HG03521 (cell line): ENCODE measurements at regions not wholly inside any gene's neighbourhood (a gene's known extent, or its start where the extent isn't known, plus 50 kb on each side); places are given as distances from the start of the nearest gene placed in this dataset.
"Not testable (repeated sequence)": the region's sequence is repeated elsewhere in the genome, so short reads cannot be mapped to it uniquely, and the experiment has no call there.

ENCODE experiments used
- ATAC-seq: cut with Tn5 transposase; IDR thresholded peaks from one replicate; pipeline ENCODE4 v1.9.1; 2021; ENCODE audit warnings: mild to moderate bottlenecking, moderate library complexity; ENCODE audit not compliant: unreplicated experiment

DNA sequence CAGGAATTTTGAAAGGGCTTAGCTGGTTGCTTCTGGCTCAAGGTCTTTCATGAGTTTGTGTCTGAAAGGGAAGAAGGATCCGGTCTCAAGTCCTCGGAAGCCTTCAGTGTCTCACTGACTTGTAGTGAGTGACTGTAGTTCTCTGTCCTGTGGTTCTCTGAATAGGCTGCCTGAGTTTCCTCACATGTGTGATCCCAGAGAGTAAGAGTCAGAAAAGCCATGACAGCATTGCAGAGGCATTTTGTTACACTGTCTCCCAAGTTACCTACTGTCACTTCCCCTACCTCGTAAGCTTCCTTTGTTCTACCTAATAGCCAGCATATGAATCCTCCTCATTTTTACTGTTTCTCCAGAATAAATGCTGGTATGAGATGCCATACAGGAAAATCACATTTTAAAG lies 709.1 kb upstream of the CHAC2 start:
- ATAC-seq = no peak

DNA sequence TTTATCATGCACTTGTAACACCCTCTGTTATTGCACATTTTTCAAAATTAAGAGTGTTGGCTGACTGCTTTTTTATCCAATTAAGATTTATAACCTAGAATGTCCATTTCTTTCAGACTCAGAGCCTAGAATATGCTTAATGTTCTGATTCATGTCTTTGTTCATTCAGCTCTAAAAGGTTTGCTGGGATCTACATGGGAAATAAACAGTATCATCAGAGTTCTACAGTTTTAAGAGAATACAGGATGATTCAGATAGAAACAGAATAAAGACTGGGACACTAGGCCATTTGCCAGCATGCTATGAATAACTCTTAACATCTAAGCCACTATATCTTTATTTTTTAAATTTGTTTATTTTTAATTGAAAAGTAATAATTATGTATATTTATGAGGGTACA lies 713.7 kb upstream of the CHAC2 start:
- ATAC-seq = no peak

DNA sequence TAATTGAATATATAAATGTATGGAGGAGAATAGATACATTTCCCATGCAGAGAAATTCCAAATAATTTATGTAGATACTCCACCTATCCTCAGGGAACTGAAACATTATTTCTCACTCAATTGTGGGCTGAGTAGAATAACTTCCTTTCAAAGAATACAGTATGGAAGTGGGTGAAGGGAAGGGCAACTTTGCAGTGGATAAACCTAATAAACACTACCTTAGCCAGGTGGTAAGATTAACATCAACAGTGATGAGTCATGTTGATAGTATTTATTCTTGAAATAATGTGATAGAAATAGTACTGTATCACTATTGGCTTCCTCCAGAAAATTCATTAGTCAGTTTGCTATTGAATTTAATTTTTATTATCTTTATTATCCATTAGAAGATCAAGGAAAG lies 716.4 kb upstream of the CHAC2 start:
- no peak for ATAC-seq

DNA sequence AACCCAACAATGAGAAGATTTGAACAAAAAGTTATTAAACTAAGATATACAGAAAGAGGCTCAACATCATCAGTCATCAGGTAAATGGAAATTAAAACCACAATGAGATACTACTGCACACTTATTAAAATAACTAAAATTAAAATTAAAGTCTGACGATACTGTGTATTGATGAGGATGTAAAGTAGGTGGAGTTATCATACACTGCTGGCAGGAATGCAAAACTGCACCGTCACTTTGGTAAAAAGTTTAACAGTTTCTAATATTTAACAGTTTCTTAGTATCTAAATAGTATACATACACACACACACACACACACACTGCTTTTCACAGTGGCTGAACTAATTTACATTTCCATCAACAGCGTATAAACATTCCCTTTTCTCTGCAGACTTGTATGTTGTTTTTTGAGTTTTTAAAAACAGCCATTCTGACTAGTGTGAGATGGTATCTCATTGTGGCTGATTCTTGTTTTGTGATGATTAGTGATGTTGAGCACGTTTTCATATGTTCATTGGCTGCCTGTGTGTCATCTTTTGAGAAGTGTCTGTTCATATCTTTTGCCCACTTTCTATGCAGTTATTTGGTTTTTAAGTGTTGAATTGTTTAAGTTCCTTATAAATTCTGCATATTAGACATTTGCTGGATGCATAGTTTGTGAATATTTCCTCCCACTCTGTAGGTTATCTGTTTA lies 726.9 kb upstream of the CHAC2 start:
- ATAC-seq = no peak

DNA sequence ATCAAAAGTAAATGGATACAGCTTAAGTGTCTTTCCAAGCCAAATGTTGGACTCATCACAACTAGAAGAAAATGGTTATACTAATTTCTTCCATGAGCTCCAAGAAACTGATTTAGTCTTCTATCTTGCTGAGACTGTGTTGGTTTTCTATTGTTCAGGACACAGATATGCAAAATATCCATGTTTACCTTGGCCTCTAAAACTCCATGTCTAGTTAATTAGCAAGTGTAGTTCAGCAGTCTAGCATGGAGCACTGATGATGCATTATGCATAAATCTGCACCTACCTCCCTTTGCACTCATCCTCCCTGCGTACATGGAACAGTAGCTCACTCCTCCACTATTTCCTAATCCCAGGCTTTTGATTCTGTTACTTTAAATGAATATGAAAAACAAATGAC lies 731.4 kb upstream of the CHAC2 start:
- ATAC-seq = no peak

DNA sequence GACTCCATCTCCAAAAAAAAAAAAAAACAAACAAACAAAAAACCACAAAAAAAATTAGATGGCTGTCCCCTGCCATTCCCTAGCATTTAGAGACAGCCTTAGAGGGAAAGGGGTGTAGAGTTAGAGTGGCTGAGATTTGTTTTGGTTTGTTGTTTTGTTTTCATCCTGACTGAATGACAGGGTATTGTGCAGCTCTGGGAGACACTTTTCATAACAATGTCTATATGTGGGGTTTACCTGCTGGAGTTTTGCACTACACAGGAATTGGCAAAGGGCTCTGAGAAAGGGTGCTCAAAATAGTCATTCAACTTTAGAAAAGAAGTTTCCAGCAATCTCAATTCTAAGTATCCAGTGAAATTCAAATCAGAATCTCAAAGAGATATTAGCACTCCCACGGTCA lies 732.5 kb upstream of the CHAC2 start:
- ATAC-seq = no peak

DNA sequence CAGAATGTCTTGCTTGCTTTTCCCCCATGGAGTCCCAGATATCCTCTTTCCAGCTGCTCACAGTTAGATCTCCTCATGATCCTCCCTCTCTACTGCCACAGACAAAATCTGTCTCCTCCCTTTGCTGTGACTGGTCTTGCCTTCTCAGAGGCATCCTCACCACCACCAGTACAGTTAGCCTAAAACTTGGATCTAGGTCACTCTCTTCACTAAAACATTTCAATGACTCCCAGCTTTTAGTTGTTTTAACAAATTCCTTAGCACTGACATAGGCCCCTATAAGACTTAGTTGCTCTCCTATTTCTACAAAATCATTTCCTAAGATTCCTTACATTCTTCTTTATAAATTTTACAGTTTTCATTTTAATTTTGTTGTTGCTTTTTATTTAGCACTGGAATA lies 734.2 kb upstream of the CHAC2 start:
- no peak for ATAC-seq

DNA sequence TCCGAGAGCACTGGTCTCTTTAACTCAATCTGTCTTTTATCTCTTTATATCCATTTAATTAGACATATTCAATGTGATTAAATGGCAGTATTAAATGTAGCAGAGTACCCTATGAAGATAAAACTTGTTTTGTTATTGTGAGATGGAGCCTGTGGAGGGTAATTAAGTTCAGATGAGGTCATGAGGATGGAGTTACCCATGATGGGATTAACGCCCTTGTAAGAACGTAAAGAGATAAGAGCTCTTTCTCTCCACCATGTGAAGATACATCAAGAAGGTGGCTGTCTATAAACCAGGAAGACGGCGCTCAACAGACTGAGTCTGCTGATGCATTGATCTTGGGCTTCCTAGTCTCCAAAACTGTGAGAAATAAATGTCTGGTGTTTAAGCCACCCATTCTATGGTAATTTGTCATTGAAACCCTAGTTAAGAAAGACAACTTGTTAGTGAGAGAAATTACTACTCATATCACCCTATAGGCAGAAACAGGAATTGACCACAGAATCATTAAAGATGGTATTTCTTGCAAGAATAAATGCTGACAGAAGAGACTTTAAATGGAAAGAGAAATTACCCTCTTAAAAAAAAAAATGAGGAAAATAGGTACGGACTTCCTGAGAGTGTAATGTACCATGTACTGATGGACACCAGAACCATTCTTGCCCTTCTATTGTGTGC lies 738.7 kb upstream of the CHAC2 start:
- ATAC-seq = no peak

DNA sequence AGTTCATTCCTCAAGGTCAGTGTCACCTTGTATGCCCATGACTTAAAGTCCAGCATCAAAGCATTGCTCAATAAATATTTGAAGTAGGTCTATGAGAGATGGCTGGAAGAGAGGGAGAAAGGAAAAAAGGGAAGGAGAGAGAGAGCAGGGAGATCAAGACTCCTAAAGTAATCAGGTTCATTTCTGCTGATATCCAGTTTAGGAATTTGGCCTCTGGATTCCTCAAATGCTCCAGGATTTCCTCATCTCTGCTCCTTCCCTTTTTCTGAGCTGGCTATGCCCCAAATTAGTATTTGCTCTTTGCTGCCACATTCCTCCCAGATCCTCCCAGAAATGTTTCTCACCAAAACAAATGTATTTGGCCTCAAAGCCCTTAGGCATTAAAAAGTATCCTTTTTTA lies 739.4 kb upstream of the CHAC2 start:
- ATAC-seq = no peak

DNA sequence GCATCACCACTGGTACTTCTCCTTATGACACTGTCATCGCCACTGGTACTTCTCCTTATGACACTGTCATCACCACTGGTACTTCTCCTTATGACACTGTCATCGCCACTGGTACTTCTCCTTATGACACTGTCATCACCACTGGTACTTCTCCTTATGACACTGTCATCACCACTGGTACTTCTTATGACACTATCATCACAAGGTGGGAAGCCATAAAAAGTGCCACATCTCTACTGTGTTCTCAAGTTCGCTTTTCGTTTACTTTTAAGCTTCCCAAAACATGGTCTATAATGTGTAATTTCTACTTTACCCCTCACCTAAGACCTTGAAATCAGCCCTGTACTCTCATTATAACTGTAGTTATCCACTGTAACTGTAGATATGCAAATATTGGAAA lies 745.4 kb upstream of the CHAC2 start:
- not testable (repeated sequence) for ATAC-seq

DNA sequence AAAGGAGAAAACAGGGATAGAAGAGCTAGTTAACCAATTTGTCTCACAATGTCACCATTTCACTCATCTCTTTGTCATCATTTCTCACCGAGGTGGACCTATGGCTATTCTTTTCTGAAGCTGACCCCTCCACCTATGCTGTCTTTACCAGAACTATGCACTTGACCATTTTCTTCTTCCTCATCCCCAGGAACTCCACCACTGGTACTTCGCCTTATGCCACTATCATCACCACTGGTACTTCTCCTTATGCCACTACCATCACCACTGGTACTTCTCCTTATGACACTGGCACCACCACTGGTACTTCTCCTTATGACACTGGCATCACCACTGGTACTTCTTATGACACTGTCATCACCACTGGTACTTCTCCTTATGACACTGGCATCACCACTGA lies 745.8 kb upstream of the CHAC2 start:
- ATAC-seq = no peak

DNA sequence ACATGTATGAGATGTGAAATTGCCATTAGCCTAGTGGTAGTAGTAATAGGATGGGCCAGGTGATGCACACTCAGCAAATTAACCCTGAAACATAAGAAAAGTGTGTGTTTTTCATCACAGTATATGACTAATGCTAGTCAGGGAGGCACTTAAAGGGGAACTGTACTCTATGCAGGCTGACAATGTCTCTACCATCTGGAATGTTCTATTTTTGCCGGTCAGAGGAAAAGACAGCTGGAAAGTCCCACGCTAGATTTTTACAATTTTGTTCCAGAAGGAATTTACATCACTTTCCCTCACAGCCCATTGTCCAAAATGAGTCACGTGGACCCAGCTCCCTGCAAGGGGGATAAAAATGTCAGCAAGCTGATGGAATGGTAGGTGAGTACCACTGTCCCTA lies 746.3 kb upstream of the CHAC2 start:
- ATAC-seq = no peak

DNA sequence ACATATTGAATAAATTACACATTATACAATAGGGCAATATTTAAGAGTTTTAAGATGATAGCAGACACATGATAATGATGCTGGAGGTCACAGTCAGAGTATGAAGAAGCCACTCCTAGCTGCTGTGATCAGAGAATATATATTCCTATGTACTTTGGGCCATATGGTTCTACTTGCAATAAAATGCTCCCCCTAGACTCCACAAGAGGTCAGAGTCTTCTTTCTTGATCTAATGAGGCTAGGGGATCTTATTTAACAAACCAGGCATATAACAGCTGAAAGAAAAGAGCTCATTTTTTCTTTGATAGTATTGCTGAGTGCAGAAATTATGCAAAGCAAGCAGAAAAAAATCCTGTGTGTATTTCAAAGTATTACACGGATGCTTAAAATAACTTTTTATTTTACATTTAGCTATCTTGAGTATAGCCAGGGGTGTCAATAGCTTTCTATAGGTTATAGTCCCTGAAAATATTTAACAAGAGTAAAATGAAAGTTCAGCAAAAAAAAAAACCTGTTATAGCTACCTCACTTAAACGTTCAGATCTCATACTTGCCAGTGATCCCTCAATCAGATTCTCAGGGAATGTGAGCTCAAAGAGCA lies 748.7 kb upstream of the CHAC2 start:
- ATAC-seq = no peak

DNA sequence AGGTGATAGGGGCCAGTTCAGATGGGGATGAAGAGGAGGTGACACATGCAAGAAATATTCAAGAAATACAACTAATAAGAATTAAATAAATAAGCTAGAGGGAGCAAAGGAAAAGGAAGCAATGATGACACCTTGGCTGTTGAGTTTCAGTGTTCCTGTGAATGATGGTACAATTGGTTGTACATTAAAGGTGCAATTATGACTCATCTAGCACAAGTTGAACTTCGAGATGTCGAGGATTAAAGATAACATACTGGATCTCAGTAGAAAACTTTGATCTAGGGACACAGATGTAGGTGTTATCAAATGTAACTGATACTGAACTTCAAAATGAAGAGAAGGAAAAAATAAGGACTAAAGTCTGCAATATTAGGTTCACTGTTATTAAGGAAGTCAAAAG lies 760.6 kb upstream of the CHAC2 start:
- no peak for ATAC-seq

DNA sequence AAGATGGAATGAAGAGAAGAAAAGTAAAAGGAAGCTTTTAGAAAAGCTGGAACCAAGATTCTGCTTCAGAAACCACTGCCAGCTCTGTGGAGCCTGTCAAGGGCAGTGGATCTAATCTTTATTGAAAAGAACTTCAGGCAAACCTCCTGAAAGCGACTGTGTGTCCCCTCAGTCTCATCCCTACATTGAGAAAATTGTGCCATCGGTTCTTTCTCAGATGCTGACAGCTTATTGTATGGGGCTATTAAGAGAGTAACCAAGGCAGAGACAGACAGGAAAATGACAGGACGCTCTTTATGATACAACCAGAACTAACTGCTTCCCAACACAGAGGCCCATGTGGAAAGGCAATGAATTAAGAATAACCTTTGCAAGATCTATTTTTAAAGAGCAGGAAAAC lies 763.2 kb upstream of the CHAC2 start:
- no peak for ATAC-seq

DNA sequence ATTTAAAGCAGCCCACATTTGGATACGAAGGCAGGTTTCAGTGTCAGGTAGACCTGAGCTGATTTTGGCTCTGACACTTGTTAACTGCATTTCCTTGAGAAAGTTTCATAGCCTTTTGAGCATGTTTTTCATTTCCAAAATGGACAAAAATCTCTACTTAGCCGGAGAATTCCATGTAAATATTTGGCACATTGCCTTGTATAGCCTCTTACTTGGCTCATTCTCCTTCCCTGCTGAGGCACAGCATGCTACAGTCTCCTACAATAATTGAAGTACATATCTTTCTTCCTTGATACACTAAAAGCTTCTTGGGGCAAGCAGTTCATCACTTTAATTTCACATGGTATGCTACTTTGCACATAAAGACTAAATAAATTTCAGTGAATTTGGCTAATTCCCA lies 772.2 kb upstream of the CHAC2 start:
- no peak for ATAC-seq

DNA sequence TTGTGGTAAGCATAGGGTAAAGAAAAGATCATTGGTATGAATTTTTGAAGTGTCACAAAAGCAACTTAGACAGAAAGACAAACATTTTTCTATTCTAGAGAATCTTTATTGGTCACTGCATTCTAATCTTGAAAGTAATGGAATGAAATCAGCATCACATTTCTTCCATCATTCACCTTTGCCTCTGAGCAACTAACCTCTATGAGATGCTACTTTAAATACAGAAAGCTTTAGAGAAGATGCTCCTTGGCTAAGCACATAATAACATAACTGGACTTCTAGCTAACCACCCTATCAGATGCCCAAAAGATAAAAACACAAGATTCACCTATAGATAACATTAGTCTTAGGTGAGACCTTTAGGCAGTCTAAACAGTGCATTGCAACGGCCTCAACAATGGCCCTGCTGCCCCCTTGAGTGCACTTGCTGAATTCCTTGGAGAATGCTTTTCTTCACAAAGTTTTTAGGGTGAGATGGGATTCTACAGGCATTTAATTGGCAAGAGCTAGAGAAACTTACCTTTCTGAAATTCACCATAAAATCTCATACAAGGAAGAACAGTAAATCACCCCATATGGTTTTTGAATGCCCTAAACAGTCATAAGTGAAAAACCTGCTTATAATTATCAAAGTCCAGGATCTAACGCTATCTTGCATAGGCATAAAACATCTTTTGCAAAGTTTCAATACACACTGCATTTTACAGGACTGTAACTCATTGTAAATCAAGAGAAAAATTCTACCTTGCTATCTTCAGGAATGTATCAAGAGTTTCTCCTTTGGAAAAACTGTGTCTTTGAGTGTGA lies 791.3 kb upstream of the CHAC2 start:
- no peak for ATAC-seq

DNA sequence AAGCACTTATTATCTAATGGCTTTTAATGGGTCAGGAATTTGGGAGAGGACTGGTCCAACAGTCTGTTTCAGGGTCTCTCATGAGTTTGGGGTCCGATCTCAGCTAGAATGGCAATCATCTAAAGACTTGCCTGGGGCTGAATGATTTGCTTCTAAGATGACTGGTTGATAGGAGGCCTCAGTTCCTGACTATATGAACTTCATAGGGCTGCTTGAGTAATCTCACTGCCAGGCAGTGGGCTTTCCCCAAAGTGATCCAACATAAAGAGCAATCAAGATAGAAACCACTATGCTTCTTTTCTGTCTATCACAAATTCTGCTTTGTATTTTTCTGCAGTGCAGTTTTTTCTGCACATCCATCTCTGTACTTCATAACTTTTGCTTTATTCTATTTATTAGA lies 793.5 kb upstream of the CHAC2 start:
- no peak for ATAC-seq

DNA sequence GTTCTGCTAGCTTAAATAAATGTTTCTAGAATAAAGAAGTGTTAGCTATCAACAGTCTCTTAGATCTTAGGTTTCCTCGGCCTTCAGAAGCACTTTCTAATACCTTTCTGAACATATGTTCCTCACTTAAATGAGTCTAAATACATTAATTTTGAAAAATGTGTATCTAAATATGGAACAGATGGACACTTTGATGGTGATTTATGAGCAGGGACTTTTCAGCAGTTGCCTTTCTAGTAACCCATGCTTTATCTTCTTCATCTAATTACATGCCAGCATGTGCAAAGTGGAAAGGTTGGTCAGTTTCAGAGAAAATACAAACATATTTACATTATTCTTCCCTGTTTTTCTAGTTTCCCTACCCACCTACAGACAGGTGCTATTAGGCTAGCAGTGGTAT lies 797.0 kb upstream of the CHAC2 start:
- ATAC-seq = no peak

DNA sequence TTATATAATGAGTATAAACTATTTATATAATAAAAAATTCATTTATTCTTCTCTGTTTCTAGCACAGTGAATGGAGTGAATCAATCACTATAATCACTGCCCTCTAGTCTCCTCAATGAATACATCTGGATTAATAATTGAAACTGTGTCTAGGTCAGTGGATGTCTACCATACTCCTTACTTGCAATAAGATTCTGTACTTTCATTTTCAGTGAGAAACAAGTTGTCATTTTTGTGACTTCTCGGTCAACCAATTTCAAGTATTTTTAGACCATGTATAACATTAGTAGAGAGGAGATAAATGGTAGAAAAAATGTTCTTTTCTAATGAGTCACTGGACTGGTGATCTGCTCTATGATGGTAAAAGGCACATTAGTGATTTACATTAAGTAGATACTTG lies 799.6 kb upstream of the CHAC2 start:
- ATAC-seq = no peak

DNA sequence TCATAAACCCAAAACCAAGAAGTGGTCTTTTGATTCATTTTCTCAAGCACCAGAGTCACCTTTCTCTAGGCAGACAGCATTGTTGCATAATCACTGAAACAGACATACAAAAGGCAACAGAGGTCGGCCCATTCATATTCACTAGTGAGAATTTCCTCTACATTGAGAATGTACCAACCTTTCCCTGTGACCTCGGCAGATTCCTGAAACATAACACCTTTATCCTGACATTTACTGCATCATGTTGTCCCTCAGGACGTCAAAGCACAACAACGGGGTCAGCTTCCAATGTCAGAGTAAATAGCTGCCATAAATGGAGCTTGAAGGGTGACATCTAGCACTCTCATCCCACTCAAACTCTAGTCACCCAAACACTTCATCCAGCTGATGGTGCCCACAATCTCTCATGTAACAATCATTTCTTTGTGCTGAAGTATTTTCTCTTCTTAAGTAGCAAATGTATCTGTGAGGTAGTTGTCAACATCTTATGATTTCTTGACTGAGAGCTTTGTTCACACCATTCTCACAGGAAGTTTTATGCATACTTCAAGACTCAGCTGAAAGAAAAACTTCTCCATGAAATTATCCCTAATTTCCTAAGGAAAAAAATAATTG lies 802.6 kb upstream of the CHAC2 start:
- no peak for ATAC-seq
